ENCODE measurements at regions not wholly inside any gene's neighbourhood (a gene's known extent, or its start where the extent isn't known, plus 50 kb on each side); places are given as distances from the start of the nearest gene placed in this dataset.

- TF ChIP-seq EZH2phosphoT487 (IDR thresholded peaks at IDR 0.05; ENCODE audit: low read length) (no peak), CTCF (IDR thresholded peaks at IDR 0.05; ENCODE audit: low read length) (no peak)
Observed at GRCh38 chr3:5442786-5443138, 255.3 kb downstream of the EDEM1 start.
